Suppressor macrophage treated with lipopolysaccharide for 4 hours (primary cell): ENCODE measurements at regions not wholly inside any gene's neighbourhood (a gene's known extent, or its start where the extent isn't known, plus 50 kb on each side); places are given as distances from the start of the nearest gene placed in this dataset.
"Not testable (repeated sequence)": the region's sequence is repeated elsewhere in the genome, so short reads cannot be mapped to it uniquely, and the experiment has no call there.

Experiments used
- DNase-seq: peaks from one replicate; pipeline ENCODE4 v3.0.0-alpha.2; 2020

DNA sequence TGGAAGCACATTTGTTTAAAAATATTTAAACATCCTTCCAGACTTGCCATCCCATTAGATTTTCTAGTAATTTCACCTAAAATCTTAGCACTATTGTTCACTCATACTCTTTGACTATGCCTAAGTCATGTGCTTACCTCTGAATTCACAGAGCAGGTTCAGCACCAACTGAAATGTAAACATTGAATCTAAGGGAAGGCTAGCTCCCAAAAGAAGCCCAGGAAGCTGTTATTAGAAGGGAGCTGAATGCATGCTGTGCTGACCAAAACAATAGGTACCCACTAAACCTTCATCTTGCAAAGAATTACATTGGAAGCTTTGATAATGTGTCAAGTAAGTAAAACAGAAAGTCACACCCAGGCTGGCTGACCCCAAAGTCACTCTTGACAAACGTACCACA, 571.3 kb downstream of the GABRG2 start:
- DNase-seq = no peak

DNA sequence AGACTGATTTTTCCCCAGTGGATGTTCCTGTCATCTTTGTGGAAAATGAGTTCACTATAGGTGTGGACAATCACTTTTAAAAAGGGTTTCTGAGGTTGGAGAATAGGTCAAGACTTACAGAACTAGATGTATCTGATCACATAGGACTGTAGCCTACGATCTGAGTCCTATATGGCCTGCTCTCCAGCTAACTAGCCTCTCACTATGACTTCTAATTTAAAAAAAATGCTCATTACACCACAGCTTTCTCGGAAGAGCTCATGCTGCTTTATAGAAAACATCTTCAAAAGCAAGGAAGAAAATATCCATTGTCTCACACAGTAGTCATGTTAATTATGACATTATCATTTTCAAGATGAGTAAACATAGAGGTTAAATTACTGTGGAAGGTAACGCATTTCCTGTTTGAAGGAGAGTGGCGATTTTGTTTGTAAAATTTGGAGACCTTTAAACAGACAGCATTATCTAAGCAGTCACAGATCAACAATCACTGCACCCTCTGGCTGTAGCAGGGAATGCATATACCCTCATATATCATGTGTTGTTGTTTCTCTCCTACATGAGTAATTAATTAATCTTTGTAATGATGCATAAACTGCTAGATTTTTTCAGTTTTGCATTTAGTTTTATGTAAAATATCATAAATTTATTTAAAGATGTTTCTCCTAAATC, 573.7 kb downstream of the GABRG2 start:
- no peak for DNase-seq

DNA sequence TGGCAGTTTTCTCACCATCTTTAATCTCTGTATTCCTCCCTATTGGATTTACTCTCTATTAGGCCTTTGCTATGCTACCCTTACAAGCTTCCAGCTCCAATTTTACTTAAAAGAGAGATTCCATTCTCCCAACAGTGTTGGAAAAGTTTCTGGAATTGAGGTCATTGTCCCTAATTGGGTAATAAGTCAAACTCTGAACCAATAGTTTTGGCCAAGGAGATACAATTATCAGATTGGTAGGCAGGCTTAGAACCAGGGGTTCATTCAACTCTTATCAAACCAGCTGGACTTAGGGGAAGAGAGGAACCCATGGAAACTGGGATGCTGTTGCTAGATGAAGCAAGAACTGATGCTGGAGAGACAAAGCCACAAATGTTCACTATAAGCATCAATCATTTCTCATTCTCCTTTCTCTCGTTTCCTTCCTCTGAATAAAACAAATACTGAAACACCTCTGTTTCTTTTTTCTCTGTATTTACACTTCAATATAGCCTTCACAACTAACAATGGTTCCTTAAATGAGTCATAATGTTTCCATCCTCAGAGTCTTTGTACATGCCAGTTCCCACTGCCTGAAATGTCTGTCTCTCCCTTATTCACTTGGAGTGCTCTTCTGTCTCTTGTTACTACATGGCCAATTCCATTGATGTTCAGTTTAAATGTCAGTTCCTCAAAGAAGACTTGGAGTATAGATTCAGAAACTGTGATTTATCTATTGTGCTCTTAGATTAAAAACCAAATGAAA, 587.3 kb downstream of the GABRG2 start:
- no peak for DNase-seq

DNA sequence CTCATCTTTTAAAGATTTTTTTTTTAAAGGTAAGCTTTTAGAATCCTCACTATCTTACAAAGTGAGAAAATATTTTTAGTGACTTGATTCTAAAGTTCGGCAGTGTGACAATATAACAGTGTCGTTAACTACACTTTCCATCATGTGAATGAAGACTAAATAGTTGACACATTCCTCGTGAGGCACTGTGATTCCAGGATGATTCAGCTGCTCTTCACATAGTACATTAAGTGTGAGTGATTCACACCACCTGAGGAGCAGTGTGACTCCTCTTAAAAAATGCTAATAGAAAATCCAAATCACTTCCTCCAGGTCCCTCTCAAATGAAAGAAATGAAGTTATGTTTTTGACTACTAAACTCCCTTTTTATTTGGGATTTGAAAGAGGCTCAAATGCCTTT, 589.5 kb downstream of the GABRG2 start:
- DNase-seq = no peak

DNA sequence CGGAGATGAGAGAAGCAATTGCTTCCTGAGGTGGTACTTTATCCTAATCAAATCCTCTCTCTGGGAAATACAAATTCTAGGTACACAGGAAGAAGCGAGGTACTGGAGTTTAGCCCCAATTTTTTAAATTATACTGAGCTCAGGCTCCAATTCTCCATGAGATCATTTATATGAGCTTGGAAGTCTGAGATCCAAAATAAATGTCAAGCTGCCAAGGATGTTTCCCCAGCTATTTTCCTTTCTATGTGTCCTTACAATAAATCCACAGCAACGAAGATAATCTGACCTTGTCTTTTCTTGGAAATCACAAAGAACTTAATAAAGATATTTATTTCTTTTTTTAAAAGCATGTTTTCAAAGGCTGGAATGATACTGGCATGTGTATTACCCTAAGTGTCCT, 597.3 kb downstream of the GABRG2 start:
- no peak for DNase-seq

DNA sequence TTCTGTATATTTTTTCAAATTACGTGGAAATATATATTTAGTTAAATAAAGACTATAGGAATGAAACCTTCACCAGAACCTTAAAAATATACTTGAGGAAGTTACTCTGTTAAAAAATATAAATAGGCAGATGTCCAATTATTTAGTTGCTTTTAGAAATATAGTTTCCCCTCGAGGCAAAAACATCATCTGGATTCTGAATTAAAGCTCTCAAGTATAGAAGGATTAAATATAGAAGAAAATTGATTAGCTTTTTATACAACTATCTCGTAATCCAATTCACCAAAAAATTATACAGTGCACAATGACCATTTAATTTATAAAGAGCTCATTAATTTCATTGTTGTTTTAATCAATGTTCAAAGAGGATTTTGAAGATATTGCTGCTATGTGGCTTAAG, 601.4 kb downstream of the GABRG2 start:
- no peak for DNase-seq

DNA sequence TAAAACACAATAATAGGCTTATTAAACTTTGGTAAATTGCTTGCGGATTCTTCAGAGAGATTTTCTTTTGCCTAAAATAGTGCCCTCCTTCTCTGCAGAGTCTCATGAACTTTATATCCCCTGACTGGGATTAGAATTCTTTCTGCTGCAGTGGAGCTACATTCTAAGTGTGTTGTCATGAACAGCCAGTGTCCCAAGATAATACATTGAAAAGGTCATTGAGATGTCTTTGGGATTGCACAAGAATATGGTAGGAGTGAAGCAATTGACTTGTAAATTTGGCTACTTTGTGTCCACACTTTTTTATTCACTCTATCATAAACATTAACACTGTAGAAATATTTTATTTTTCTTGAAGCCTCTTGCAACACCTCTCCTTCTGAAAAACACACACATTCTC, 604.5 kb downstream of the GABRG2 start:
- no peak for DNase-seq

DNA sequence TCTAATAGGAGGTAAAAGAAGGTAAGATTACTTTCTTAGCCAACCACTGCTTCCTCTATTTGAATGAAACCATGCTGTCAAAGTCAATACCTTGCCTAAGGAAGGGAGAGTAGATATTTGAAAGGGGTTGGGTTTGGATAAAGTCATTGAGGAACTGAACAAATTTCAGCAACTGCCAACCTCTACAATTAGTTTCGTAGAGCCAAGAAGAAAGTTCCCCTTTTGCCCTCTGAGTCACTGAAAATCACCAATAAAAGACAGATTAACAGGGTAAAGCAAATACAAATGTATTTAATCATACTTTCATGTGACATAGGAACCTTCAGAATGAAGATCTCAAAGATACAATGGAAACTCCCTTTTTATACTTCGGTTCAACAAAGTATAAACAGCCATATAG, 615.7 kb downstream of the GABRG2 start:
- peak; percentile 0 for DNase-seq

DNA sequence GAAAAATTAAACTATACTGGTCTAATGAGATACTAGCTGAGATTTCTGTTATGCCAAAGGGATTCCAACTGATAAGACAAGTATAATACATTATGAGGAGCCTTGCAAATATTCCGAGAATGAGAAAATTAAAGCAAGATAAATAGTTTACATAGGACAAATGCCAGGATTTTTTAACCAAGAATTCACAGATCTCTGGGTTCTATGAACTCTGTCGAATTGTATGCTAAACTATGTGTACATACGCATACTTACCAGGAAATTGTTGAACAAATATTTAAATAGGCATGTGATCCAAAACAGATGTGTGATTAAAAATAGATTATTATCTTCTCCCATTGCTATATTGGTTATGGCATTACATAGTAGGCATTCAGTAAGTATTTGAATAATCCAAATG, 616.6 kb downstream of the GABRG2 start:
- DNase-seq = no peak

DNA sequence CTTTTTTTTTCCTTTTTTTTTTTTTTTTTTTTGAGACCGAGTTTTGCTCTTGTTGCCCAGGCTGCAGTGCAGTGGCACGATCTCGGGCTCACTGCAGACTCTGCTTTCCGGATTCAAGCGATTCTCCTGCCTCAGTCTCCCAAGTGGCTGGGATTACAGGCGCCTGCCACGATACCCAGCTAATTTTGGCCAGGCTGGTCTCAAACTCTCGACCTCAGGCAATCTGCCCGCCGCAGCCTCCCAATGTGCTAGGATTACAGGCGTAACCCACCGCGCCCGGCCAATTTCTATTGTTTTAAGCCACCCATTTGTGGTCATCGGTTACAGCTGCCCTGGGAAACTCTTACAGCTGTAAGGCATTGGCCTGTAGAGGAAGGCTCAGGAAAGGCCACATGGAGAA, 617.7 kb downstream of the GABRG2 start:
- DNase-seq = no peak

DNA sequence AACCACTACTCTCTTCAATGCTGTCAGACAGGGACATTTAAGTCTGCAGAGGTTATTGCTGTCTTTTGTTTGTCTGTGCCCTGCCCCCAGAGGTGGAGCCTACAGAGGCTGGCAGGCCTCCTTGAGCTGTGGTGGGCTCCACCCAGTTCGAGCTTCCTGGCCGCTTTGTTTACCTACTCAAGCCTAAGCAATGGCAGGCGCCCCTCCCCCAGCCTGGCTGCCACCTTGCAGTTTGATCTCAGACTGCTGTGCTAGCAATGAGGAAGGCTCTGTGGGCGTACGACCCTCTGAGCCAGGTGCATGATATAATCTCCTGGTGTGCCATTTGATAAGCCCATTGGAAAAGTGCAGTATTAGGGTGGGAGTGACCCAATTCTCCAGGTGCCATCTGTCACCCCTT, 628.7 kb downstream of the GABRG2 start:
- not testable (repeated sequence) for DNase-seq

DNA sequence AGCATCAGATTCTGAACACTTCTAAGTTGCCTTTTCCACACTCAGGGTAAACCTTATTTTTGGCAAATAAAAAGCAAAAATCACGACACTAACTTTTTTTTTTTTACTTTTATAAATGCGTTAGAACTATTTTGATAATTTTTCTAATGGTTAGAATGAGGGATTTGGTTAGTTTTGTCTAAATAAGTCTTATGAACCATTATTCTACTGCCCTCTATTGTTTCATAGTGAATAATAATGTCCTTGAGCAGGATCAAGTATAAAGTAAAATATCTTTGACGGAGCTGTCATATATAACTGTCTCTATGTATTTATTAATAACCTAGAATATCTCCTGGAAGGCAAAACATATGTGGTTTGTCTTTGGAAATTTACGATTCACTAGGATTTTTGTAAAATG, 631.8 kb downstream of the GABRG2 start:
- DNase-seq = no peak

DNA sequence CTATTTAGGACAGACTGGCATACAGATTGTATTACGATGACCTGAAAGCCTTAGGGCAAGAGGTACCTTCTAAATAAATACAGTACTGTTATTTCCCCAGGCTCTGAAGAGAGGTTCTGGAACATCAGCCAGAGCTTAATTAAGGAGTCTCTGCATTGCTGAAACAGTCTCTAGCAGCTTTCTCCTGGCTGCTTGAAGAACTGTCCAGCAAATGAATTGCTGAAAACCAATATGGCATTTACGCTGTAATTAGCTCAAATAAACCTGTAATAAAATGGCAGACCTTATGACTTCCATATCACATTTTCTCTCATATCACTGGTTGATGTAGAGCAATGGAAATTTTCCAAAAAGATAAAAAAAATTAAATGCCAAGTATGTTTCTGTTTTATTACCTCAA, 636.3 kb downstream of the GABRG2 start:
- DNase-seq = no peak

DNA sequence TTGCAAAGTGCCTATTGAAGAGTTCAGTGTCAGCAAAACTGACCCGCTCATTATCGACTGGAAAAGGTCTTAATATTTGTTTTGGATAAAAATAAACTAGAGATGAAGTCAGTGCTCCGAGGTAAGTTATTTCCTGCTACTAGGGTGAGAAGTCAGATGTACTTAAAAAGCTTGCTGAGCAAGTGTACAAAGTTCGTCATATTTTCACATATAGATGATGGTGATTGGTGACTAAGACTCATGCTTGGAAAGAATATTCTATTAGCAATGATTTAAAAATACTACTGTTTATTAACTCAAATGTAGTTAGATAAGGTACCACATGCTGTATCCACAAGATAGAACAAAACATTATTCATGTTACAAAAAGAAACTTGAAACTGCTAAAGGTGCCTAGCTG, 643.7 kb downstream of the GABRG2 start:
- no peak for DNase-seq

DNA sequence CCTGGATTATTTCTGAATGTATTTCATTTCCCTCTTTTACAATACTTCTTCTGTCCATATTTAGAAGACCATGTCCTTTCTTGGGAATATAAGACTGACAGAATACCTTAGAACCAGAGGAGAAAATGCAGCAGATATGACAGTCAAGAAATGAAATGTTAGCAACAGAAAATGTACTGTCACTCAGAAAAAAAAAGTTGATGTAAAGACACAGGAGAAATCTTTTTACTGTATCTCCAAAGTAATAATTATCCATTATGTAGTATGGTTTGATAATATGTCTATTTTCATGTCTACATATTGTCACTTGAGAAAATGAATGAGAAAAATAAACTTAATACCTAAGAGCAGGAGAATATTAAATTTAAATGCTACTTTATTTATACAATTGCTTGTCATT, 652.1 kb downstream of the GABRG2 start:
- DNase-seq = no peak

DNA sequence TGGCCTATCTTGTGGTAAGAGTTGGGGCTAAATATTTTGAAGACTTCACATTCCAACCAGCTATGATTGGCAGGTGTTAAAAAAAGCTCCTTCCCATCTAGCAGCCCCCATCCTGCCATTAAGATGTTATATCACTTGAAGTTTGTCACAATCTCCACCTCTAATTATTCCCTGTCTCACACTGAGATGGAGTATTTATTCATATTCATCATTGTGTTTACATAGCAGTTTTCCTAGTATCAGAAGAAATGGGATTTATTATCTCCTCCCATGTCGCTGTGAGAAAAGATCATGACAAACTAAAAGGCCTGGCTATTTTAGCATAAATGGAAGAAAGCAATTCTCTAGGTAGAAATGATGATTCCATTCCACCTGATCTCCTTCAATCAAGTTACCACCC, 653.6 kb downstream of the GABRG2 start:
- DNase-seq = no peak

DNA sequence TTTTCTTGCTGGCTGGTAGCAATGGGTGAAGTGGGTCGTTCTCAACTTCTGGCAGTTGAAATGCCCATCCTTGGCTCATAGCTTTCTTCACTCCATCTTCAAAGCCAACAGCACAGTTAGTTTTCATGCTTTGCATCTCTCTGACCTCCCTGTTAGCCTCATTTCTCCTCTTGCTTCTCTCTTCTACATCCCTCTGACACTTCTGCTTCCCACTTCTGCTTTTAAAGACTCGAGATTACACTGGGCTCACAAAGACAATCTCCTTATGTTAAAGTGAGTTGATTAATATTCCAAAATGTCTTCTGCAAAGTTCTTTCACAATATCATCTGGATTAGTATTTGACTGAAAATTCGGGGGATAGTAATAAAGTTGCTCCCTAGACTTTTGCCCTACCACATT, 684.8 kb upstream of the CCNG1 start:
- no peak for DNase-seq

DNA sequence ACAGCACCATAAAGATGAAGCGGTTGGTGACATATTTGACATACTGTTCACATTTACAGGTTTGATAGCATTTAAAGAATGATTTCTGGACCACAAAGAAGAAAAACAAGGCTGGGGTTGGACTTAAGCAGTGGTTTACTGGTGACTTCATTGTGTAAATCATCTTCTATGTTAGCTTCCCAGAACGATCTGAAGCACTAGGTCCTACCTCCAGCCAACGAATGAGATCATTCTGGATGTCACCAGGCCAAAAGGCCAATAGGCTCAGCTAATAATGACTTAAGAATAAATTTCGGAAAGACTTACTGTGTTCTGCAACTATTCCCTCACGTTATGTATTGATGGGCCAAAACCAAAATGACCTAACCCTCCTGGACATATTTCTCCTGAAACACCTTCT, 675.3 kb upstream of the CCNG1 start:
- no peak for DNase-seq

DNA sequence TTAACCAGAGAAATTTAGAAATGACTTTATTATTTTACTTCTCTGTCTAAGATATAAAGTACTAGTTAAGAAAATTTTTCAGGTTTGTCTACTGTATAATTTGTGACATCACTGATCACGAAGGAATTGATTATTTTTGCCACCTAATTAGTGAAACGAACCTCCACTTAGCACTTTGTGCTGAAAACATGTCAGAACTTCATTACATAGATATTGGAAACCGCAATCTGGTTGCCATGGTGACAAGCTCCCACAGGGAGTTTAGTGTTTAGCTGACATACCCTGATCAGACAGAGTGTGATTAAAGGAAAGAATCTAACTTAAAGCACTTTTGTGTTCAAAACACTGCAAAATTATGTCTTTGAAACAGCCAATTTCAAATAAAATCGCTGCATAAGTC, 668.4 kb upstream of the CCNG1 start:
- DNase-seq = no peak

DNA sequence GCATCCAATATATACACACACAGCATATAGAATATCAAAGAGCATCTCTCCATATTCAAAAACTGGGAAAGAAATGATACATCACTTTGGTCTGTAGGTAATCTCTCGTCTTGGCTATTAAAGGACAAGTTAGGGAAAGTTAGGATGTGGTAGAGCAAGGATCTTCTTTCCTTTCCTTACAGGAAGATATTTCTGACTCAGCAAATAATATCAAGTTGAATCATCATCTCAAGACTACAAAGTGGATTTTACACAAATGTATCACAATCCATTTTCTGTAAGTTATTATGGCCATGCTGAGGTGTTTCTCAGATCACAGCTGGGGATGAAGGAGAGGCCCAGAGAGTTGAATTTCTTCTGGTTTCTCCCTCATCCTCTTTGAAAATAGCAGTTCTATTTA, 651.7 kb upstream of the CCNG1 start:
- no peak for DNase-seq

DNA sequence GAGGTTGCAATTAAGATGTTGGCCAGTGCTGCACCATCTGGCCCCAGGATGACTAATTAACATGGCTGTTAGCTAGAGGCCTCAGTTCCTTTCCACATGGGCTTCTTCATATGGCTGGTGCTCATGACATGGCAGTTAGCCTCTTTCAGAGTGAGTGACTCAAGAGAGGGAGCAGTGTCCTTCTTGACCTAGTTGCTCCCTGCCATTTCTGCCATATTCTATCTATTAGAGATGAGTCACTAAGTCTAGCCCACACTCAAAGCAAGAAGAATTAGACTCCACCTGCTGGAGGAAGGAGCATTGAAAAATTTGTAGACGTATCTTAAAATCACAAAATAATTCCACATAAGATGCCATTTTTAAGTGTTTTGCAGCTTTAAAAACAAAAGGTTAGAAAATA, 651.2 kb upstream of the CCNG1 start:
- DNase-seq = no peak

DNA sequence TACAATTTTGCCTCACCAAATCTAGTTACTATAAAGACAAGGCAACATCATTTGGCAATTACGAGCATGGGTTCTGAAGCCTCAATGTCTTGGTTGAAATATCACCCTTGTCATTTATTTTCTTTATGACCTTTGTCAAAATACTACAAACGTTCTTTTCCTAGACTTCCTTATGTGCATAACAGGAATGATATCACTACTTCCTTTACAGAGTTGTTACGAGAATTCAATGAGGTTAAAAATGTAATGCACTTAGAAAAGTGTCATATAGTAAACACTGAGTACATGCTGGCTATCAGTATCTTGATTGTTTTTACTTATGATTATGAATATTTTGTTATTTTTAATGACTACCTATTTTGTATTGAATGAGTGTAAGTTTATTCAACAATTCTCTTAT, 640.9 kb upstream of the CCNG1 start:
- no peak for DNase-seq

DNA sequence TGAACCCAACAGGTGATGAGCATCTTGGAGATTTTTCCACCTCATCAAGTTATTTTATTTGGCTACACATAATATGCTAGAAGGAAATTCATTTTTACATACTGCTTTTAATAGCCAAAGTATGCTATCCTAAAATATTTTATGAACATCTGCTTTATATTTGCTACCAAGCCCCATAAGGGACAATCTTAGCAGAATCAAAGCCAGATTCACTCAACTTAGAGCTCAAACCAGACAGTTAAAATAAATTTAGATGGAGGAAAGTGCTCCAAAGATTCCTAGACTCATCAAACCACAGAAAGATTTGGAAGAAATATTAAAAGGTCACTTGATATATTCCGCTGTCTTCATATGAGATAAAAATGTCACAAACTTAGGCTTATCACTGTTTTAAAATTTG, 637.1 kb upstream of the CCNG1 start:
- DNase-seq = no peak

DNA sequence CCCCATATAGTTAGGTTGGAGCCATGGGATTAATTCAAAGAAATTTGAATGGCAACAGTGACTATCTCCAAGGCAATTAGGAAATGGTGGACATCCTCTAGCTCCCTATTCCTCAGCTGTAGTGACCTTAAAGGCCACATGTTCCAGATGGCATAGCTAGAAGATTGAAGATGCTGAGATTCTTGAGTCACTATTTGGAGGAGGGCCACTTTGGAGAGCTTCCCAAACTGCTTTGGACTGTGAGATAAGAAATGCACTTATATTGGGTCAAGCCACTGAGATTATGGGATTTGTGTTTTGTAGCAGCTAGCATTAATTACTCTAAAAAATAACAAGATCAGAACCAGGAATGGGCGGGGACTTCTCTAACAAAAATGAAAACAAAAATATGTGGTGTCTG, 636.2 kb upstream of the CCNG1 start:
- no peak for DNase-seq

DNA sequence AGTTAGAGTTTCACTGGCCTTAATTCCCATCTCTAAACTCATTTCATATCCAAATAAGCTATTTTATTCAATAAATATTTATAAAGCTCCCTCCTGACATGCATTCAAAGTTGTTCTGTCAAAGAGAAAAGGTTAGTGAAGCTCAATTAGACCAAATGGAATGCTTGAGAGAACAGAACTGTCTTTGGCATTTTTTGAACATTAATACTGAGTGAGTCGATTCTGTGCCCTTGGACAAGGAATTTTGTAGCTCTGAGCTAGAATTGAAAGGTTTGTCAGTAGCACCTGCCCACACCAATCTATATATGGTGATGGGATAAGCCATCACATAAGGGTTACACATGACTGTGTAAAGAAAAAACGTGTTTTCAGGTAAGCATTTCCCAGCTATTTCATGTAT, 631.2 kb upstream of the CCNG1 start:
- DNase-seq = no peak
